H1 (cell line): ENCODE measurements at regions not wholly inside any gene's neighbourhood (a gene's known extent, or its start where the extent isn't known, plus 50 kb on each side); places are given as distances from the start of the nearest gene placed in this dataset.

ENCODE experiments used
- CTCF ChIA-PET: fragments of 300-600 bp; sonication (Branson Sonifier 250); formaldehyde crosslinking; loops from one replicate; lab custom pipeline; 2021; ENCODE audit not compliant: partially characterized antibody; lab: Charles Lee
- POLR2A ChIA-PET: fragments of 300-600 bp; sonication (Branson Sonifier 250); formaldehyde crosslinking; loops from one replicate; lab custom pipeline; 2021; ENCODE audit warnings: inconsistent platforms; ENCODE audit not compliant: partially characterized antibody; lab: Charles Lee
- DNase-seq, 2 experiments: peaks; one replicate each; pipeline versions ENCODE4 v3.0.0 to v3.0.0-alpha.2; 2010 to 2022; ENCODE audit warnings: low spot score in 2 of 2, low read depth in 1 of 2, mixed read lengths in 1 of 2
- FAIRE-seq: peaks from 2 replicates; lab custom pipeline; 2011; peaks lifted over from hg19 to GRCh38; lab: Jason Lieb, UNC
- H2AFZ ChIP-seq: 2 replicates; pipeline ENCODE4 v1.8.1; 2012; ENCODE audit warnings: low read length, inconsistent platforms
- H2AK5ac ChIP-seq: 2 replicates; pipeline ENCODE4 v1.6.1; 2013; ENCODE audit warnings: low read depth, low read length
- H2BK120ac ChIP-seq: replicated peaks from 2 replicates; pipeline ENCODE3; 2013; ENCODE audit warnings: low read depth, low read length, inconsistent platforms
- H2BK12ac ChIP-seq: 2 replicates; pipeline ENCODE4 v1.6.1; 2013; ENCODE audit warnings: low read depth, low read length
- H2BK15ac ChIP-seq: 2 replicates; pipeline ENCODE4 v1.6.1; 2013; ENCODE audit warnings: low read length
- H2BK20ac ChIP-seq: 2 replicates; pipeline ENCODE4 v1.6.1; 2013; ENCODE audit warnings: low read length
- H2BK5ac ChIP-seq: 2 replicates; pipeline ENCODE4 v1.6.1; 2013; ENCODE audit warnings: low read depth, low read length
- H3K14ac ChIP-seq: 2 replicates; pipeline ENCODE4 v1.6.1; 2013; ENCODE audit warnings: inconsistent platforms; ENCODE audit not compliant: insufficient read length
- H3K18ac ChIP-seq: 2 replicates; pipeline ENCODE4 v1.6.1; 2013; ENCODE audit warnings: low read length; ENCODE audit errors: extremely low read depth
- H3K23ac ChIP-seq: 2 replicates; pipeline ENCODE4 v1.6.1; 2013; ENCODE audit warnings: inconsistent platforms; ENCODE audit not compliant: insufficient read length
- H3K23me2 ChIP-seq: 2 replicates; pipeline ENCODE4 v1.6.1; 2013; ENCODE audit warnings: low read depth, low read length
- H3K27ac ChIP-seq: 2 replicates; pipeline ENCODE4 v1.6.1; 2011; ENCODE audit warnings: low read depth, low read length, inconsistent platforms
- H3K27me3 ChIP-seq, 4 experiments: replicated peaks in 1 of 4; 1 replicate in 1 of 4; 2 replicates in 3 of 4; pipeline versions ENCODE4 v1.6.1 to v1.8.1; 2011 to 2013; ENCODE audit warnings: low read length in 3 of 4, mild to moderate bottlenecking in 3 of 4, inconsistent platforms in 2 of 4, mixed read lengths in 2 of 4, moderate library complexity in 1 of 4; ENCODE audit not compliant: control insufficient read depth in 3 of 4, insufficient read depth in 3 of 4; ENCODE audit errors: extremely low read depth in 1 of 4
- H3K36me3 ChIP-seq, 4 experiments: 2 replicates each; pipeline versions ENCODE4 v1.6.1 to v1.8.1; 2011 to 2013; ENCODE audit warnings: mild to moderate bottlenecking in 4 of 4, low read length in 3 of 4, moderate library complexity in 2 of 4, control low read depth in 1 of 4, inconsistent platforms in 1 of 4; ENCODE audit not compliant: insufficient read depth in 4 of 4, control insufficient read depth in 2 of 4
- H3K4ac ChIP-seq: replicated peaks from 2 replicates; pipeline ENCODE3; 2013; ENCODE audit warnings: low read length, low read depth, mixed read lengths, inconsistent platforms; ENCODE audit not compliant: insufficient read length
- H3K4me1 ChIP-seq, 4 experiments: replicated peaks in 1 of 4; 1 replicate in 1 of 4; 2 replicates in 3 of 4; pipeline versions ENCODE4 v1.6.1 to v1.8.1; 2011 to 2013; ENCODE audit warnings: low read length in 3 of 4, inconsistent platforms in 2 of 4, mixed read lengths in 1 of 4; ENCODE audit not compliant: insufficient read depth in 4 of 4, control insufficient read depth in 3 of 4
- H3K4me2 ChIP-seq, 2 experiments: 2 replicates each; pipeline versions ENCODE4 v1.6.1 to v1.8.1; 2011 to 2013; ENCODE audit warnings: low read depth in 2 of 2, low read length in 2 of 2, control low read depth in 1 of 2, inconsistent platforms in 1 of 2, mild to moderate bottlenecking in 1 of 2; ENCODE audit not compliant: insufficient read depth in 1 of 2
- H3K4me3 ChIP-seq, 4 experiments: fragments of 200-600, 300-600 bp in 1 of 4; sonication (generic), shearing (Covaris generic), sonication (Bioruptor Twin) in 1 of 4; 2 replicates each; pipeline versions ENCODE4 v1.5.1 to v1.8.1; 2011 to 2016; ENCODE audit warnings: low read length in 4 of 4, low read depth in 3 of 4, control low read depth in 2 of 4, inconsistent platforms in 2 of 4, mild to moderate bottlenecking in 2 of 4, mixed read lengths in 1 of 4, moderate library complexity in 1 of 4; ENCODE audit not compliant: insufficient read depth in 2 of 4; ENCODE audit errors: extremely low read depth in 1 of 4
- H3K56ac ChIP-seq: replicated peaks from 2 replicates; pipeline ENCODE3; 2013; ENCODE audit warnings: low read depth, mild to moderate bottlenecking, mixed read lengths, low read length, inconsistent platforms; ENCODE audit not compliant: insufficient read length
- H3K79me1 ChIP-seq: 2 replicates; pipeline ENCODE4 v1.6.1; 2013; ENCODE audit warnings: low read depth, low read length, control low read depth
- H3K79me2 ChIP-seq, 2 experiments: 2 replicates each; pipeline versions ENCODE4 v1.6.1 to v1.8.1; 2012 to 2013; ENCODE audit warnings: low read length in 2 of 2, mild to moderate bottlenecking in 2 of 2, inconsistent platforms in 1 of 2; ENCODE audit not compliant: insufficient read depth in 2 of 2, control insufficient read depth in 1 of 2
- H3K9ac ChIP-seq, 4 experiments: replicated peaks in 1 of 4; 1 replicate in 1 of 4; 2 replicates in 3 of 4; pipeline versions ENCODE4 v1.6.1 to v1.8.1; 2011 to 2013; ENCODE audit warnings: low read depth in 3 of 4, low read length in 3 of 4, control low read depth in 2 of 4, mild to moderate bottlenecking in 2 of 4, moderate library complexity in 2 of 4, inconsistent platforms in 1 of 4; ENCODE audit errors: extremely low read depth in 1 of 4
- H3K9me3 ChIP-seq, 2 experiments: 2 replicates each; pipeline versions ENCODE4 v1.6.1 to v1.8.1; 2012 to 2013; ENCODE audit warnings: mild to moderate bottlenecking in 2 of 2, moderate library complexity in 2 of 2, control low read depth in 1 of 2, inconsistent platforms in 1 of 2, low read depth in 1 of 2, low read length in 1 of 2, mixed read lengths in 1 of 2; ENCODE audit not compliant: insufficient read depth in 2 of 2
- H4K20me1 ChIP-seq, 2 experiments: replicated peaks in 1 of 2; 2 replicates each; pipeline versions ENCODE3 to v1.8.1; 2011 to 2013; ENCODE audit warnings: inconsistent platforms in 2 of 2, low read length in 2 of 2, mild to moderate bottlenecking in 1 of 2; ENCODE audit not compliant: insufficient read depth in 2 of 2, control insufficient read depth in 1 of 2
- H4K5ac ChIP-seq: 2 replicates; pipeline ENCODE4 v1.6.1; 2013; ENCODE audit warnings: low read length, low read depth, mixed read lengths, inconsistent platforms; ENCODE audit not compliant: insufficient read length
- H4K8ac ChIP-seq: 2 replicates; pipeline ENCODE4 v1.8.0; 2013; ENCODE audit warnings: mild to moderate bottlenecking, moderate library complexity, low read length, inconsistent platforms; ENCODE audit not compliant: insufficient read depth; ENCODE audit errors: extremely low read depth
- H4K91ac ChIP-seq: replicated peaks from 2 replicates; pipeline ENCODE3; 2013; ENCODE audit warnings: low read length, mixed read lengths, inconsistent platforms; ENCODE audit not compliant: insufficient read length
- CBX5 ChIP-seq: fragments of 300-800, 300-1000 bp; sonication (generic); IDR thresholded peaks from 2 replicates; pipeline ENCODE4 v1.7.1; 2016; ENCODE audit warnings: antibody characterized with exemption, low read length, low read depth
- CTBP2 ChIP-seq: IDR thresholded peaks from 2 replicates; pipeline ENCODE4 v1.7.0; 2011; ENCODE audit warnings: borderline replicate concordance, mild to moderate bottlenecking, moderate library complexity, mixed read lengths, low read length; ENCODE audit not compliant: insufficient read depth, insufficient read length
- GTF2F1 ChIP-seq: IDR thresholded peaks from 2 replicates; pipeline ENCODE4 v1.6.1; 2012; ENCODE audit warnings: low read depth, low read length, improper control_type of control experiment, borderline replicate concordance
- JUN ChIP-seq: IDR thresholded peaks from 2 replicates; pipeline ENCODE4 v1.6.1; 2011; ENCODE audit warnings: low read depth, mild to moderate bottlenecking, improper control_type of control experiment, low read length
- KDM4A ChIP-seq: IDR thresholded peaks from one replicate; pipeline ENCODE4 v1.7.1; 2012; ENCODE audit warnings: low read depth, mild to moderate bottlenecking, moderate library complexity, low read length, inconsistent platforms; ENCODE audit not compliant: severe bottlenecking
- MAFK ChIP-seq: IDR thresholded peaks from 2 replicates; pipeline ENCODE4 v1.6.1; 2012; ENCODE audit warnings: low read depth, mild to moderate bottlenecking, improper control_type of control experiment, low read length
- NRF1 ChIP-seq: IDR thresholded peaks from 2 replicates; pipeline ENCODE4 v1.6.1; 2011; ENCODE audit warnings: mild to moderate bottlenecking, low read depth, low read length, improper control_type of control experiment
- PHF8 ChIP-seq: fragments of 200-600 bp; sonication (generic); conservative IDR thresholded peaks from 2 replicates; pipeline ENCODE4 v1.7.1; 2012; ENCODE audit warnings: low read depth, mild to moderate bottlenecking, inconsistent platforms, low read length, moderate library complexity
- RAD21 ChIP-seq, 2 experiments: IDR thresholded peaks in 1 of 2; conservative IDR thresholded peaks in 1 of 2; 2 replicates each; pipeline ENCODE4 v1.6.1; 2011; ENCODE audit warnings: low read depth in 2 of 2, low read length in 2 of 2, improper control_type of control experiment in 1 of 2, inconsistent platforms in 1 of 2, mild to moderate bottlenecking in 1 of 2, moderate library complexity in 1 of 2
- RXRA ChIP-seq: IDR thresholded peaks from 2 replicates; pipeline ENCODE4 v1.6.1; 2011; ENCODE audit warnings: low read depth, mild to moderate bottlenecking, low read length, moderate library complexity; ENCODE audit not compliant: insufficient read depth
- SRF ChIP-seq: IDR thresholded peaks from 2 replicates; pipeline ENCODE4 v1.6.1; 2011; ENCODE audit warnings: mild to moderate bottlenecking, low read depth, low read length, moderate library complexity
- TCF12 ChIP-seq: IDR thresholded peaks from 2 replicates; pipeline ENCODE4 v1.6.1; 2011; ENCODE audit warnings: low read depth, mild to moderate bottlenecking, low read length
- YY1 ChIP-seq: IDR thresholded peaks from 2 replicates; pipeline ENCODE4 v1.6.1; 2011; ENCODE audit warnings: low read depth, mild to moderate bottlenecking, low read length
- TF ChIP-seq, protein P1 (sequence below): IDR thresholded peaks from 2 replicates; pipeline ENCODE4 v1.6.1; 2011; ENCODE audit warnings: low read length, improper control_type of control experiment

DNA sequence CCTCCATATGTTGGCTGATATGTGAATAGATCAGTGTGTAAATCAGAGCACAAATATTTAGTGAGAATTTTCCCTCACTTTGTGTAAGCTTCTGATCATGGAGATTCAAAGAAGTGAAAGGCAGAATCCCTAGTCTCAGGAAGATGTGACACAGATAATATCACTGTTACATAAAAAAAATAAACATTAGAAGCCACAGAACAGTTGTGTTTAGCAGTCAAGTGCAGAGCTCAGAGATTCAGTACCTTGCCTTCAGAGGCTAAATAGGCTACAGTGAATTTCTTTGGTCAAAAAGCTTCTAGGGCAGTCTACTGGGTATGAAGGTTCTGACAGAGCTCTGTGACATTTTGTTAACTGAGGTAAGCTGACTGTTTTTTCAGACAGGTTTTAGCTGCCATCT is 591.5 kb downstream of the METTL15 start:
- H3K4me1 ChIP-seq = no peaks in the 10 kb centered on the region
- H3K4ac ChIP-seq = no peak overlapping the region
- no peak overlapping the region for H3K9ac ChIP-seq
- H3K4me3 ChIP-seq = no peak overlapping the region
- H3K79me1 ChIP-seq = no peaks in the 10 kb centered on the region
- H3K36me3 ChIP-seq = no peaks in the 10 kb centered on the region
- no peak overlapping the region for H2BK120ac ChIP-seq
- CTCF ChIA-PET = interaction anchor here (0.5 to 3.5 kb wide), 8 partner anchors 18 to 1145 kb away, joined by 3 to 8 read pairs (median 4); no protein-coding TSS in a partner anchor
- FAIRE-seq (no peak), DNase-seq (no peak)
- no peak overlapping the region for H2AFZ ChIP-seq
- H2BK12ac ChIP-seq = no peak overlapping the region
- no peak overlapping the region for H2BK5ac ChIP-seq
- no peak overlapping the region for H3K4me2 ChIP-seq
- no peak overlapping the region for H2BK15ac ChIP-seq
- no peak overlapping the region for H3K56ac ChIP-seq
- no peaks in the 10 kb centered on the region for H4K20me1 ChIP-seq
- H3K27ac ChIP-seq = no peak overlapping the region
- no peaks in the 10 kb centered on the region for H3K23me2 ChIP-seq
- H2AK5ac ChIP-seq = no peak overlapping the region
- no peak overlapping the region for H3K14ac ChIP-seq
- POLR2A ChIA-PET = no interaction called here
- no peak overlapping the region for H3K23ac ChIP-seq
- no peak overlapping the region for H4K8ac ChIP-seq
- H4K91ac ChIP-seq = no peak overlapping the region
- H4K5ac ChIP-seq = no peak overlapping the region
- no peak overlapping the region for H3K18ac ChIP-seq
- no peaks in the 10 kb centered on the region for H3K9me3 ChIP-seq
- H3K27me3 ChIP-seq = no peaks in the 10 kb centered on the region
- H2BK20ac ChIP-seq = no peak overlapping the region
- H3K79me2 ChIP-seq = no peaks in the 10 kb centered on the region
- TF ChIP-seq KDM4A (no peak), JUN (no peak), CTBP2 (no peak), MAFK (no peak), NRF1 (no peak), CBX5 (no peak), TCF12 (no peak), SRF (no peak), PHF8 (no peak), GTF2F1 (no peak), RAD21 (IDR thresholded peaks at IDR 0.05 in 1 of 2, conservative IDR thresholded peaks at IDR 0.05 in 1 of 2; ENCODE audit: low read depth in 2 of 2, low read length in 2 of 2) (no peak), YY1 (no peak), RXRA (no peak)
- TF ChIP-seq, protein P1, sequence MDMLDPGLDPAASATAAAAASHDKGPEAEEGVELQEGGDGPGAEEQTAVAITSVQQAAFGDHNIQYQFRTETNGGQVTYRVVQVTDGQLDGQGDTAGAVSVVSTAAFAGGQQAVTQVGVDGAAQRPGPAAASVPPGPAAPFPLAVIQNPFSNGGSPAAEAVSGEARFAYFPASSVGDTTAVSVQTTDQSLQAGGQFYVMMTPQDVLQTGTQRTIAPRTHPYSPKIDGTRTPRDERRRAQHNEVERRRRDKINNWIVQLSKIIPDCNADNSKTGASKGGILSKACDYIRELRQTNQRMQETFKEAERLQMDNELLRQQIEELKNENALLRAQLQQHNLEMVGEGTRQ = no peak
